ENCODE measurements at regions not wholly inside any gene's neighbourhood (a gene's known extent, or its start where the extent isn't known, plus 50 kb on each side); places are given as distances from the start of the nearest gene placed in this dataset.
"Not testable (repeated sequence)": the region's sequence is repeated elsewhere in the genome, so short reads cannot be mapped to it uniquely, and the experiment has no call there.

GRCh38 chr4:158035662-158036195 lies 137.1 kb downstream of the GASK1B start:
- DNase-seq: no peak
- no peaks in the 10 kb centered on the region for H3K36me3 ChIP-seq (replicated peaks; ENCODE audit: control insufficient read depth, insufficient read depth, low read length)
- H3K4me3 ChIP-seq (ENCODE audit: insufficient read depth, low read depth, low read length): no peak overlapping the region
- H3K27me3 ChIP-seq (ENCODE audit: control insufficient read depth, insufficient read depth, low read length): no peaks in the 10 kb centered on the region

DNA sequence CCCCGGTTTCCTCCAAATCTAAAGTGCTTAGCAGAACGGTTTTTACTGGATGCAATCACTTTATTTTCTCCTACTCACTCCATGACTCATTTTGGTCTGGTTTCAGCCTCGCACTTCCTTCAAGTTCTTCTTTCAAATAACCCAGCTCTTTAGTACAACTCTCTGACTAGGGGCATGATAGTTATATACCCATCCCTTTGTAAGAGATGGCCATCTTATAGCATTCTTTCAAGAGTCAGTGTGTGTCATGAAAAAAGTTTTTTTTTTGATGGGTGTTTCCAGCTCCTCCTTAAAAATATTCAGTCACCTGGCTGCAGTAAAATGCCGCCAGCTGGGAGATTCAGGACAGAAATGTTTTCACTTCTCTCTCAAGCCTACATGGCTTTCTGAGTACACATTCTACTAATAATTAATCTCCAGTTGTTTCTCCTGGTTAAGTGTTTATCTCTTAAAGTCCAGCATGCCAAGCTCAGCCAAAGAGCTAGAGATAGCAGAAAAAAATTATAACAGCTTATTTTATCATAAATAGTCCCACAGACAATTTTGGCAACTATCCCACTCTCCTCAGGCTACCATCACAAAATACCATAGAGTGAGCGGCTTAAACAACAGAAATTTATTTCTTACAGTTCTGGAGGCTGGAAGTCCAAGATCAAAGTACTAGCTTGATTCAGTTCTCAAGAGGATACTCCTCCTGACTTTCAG lies 139.3 kb downstream of the GASK1B start:
- H3K36me3 ChIP-seq (replicated peaks; ENCODE audit: control insufficient read depth, insufficient read depth, low read length): no peaks in the 10 kb centered on the region
- H3K27me3 ChIP-seq (ENCODE audit: control insufficient read depth, insufficient read depth, low read length): no peaks in the 10 kb centered on the region
- no peak overlapping the region for H3K4me3 ChIP-seq (ENCODE audit: insufficient read depth, low read depth, low read length)
- no peak for DNase-seq

DNA sequence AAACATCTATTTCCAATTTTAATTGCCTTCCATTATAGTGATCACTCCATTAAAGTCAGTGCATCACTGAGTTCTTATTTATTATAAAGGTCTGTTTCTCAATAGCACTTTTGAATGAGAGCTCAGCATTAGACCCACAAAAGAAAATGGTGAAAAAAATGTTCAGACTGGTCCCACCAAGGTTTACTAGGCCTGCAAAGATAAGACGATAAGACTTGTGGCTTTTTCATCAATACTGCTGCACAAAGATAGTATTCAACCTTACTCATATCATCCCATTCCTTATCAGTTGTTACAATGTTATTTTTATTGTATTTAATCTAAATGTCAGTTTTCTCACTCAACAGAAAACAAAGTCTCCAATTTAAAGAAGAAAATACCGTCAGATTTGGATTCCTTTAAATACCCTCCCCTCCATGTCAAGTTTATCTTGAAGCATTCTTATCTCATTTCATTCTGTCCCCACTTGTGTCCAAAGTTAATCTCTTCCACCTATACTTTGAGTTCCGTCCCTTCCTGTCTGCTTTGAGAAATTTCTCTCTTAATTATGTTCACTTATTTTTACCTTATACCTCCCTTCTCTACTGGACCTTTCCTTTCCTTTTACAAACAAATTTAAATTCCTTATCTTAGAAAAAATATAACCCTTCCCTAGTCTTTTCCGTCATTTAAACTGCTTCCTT lies 140.0 kb downstream of the GASK1B start:
- Histone ChIP-seq H3K36me3 (replicated peaks; ENCODE audit: control insufficient read depth, insufficient read depth, low read length) (no peaks in the 10 kb centered on the region), H3K27me3 (ENCODE audit: control insufficient read depth, insufficient read depth, low read length) (no peaks in the 10 kb centered on the region), H3K4me3 (ENCODE audit: insufficient read depth, low read depth, low read length) (no peak overlapping the region)
- no peak for DNase-seq

- H3K4me3 ChIP-seq (ENCODE audit: insufficient read depth, low read depth, low read length); H3K36me3 ChIP-seq (replicated peaks; ENCODE audit: control insufficient read depth, insufficient read depth, low read length); H3K27me3 ChIP-seq (ENCODE audit: control insufficient read depth, insufficient read depth, low read length); DNase-seq: not testable (repeated sequence)
Observed at GRCh38 chr4:158028381-158028780, 144.4 kb downstream of the GASK1B start.

DNA sequence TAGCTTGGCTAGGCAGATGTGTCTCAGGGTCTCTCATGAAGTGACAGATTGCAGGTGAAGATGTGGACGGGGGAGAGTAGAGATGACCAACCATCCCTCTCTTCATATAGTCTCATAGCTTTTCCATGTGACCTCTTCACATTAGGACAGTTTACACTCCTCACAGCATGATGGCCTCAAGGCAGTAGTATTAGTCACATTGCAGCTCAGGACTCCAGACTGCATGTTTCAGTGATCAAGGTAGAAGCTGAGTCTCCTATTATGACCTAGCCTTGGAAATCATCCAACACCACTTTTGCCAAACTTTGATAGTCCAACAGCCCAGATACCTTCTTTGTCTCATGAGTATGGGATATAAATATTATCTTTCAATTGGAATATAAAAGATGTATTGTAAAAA lies 147.7 kb downstream of the GASK1B start:
- Histone ChIP-seq H3K27me3 (ENCODE audit: control insufficient read depth, insufficient read depth, low read length) (no peaks in the 10 kb centered on the region), H3K4me3 (ENCODE audit: insufficient read depth, low read depth, low read length) (no peak overlapping the region), H3K36me3 (replicated peaks; ENCODE audit: control insufficient read depth, insufficient read depth, low read length) (no peaks in the 10 kb centered on the region)
- no peak for DNase-seq

DNA sequence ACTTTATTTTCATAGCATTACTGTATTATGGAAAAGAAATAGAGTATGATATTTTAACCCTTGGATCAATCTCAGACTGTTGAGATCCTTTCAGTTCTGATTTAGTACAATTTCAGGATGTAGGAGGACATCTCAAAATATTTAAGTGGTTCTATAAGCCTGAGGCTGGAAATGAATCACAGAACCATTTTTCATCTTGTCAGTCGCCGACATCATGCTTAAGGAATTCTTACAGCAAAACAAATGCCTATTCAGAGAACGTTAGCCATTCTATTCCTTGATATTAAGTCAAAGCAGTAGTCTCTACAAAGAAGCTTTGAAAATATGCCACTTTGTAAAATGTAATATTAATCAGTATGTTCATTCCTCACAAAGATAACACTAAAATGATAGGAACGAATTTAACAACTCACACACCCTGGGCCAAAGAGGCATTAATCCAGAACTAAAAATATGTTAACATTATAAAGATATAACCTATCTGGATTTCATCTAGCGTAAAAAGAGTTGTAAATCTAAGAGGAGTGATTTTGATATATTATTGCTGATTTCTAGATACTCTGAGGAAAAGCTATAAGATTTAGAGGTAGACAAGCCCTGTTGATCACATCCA lies 152.0 kb downstream of the GASK1B start:
- H3K36me3 ChIP-seq (replicated peaks; ENCODE audit: control insufficient read depth, insufficient read depth, low read length): no peaks in the 10 kb centered on the region
- H3K27me3 ChIP-seq (ENCODE audit: control insufficient read depth, insufficient read depth, low read length): no peaks in the 10 kb centered on the region
- no peak overlapping the region for H3K4me3 ChIP-seq (ENCODE audit: insufficient read depth, low read depth, low read length)
- DNase-seq: no peak

DNA sequence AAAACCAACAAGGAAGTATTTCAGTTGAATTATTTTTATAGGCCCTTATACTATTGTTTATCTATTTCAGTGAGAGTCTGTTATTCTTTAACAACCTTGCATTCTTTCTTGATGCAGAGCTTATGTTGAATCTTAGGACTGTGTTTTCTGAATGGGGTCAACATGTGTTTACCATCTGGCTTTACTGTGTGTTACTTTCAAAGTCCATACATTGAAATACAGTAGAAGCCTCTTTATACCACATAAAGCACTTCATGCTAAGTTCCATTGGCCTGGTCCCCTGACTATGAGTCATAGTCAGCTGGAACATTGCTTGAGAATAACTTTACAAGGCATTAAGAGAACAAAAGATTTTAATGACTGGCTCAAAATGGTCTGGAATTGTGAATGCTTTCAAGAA lies 152.6 kb downstream of the GASK1B start:
- no peak for DNase-seq
- no peak overlapping the region for H3K4me3 ChIP-seq (ENCODE audit: insufficient read depth, low read depth, low read length)
- no peaks in the 10 kb centered on the region for H3K27me3 ChIP-seq (ENCODE audit: control insufficient read depth, insufficient read depth, low read length)
- H3K36me3 ChIP-seq (replicated peaks; ENCODE audit: control insufficient read depth, insufficient read depth, low read length): no peaks in the 10 kb centered on the region

- Histone ChIP-seq H3K27me3 (ENCODE audit: control insufficient read depth, insufficient read depth, low read length) (no peaks in the 10 kb centered on the region), H3K36me3 (replicated peaks; ENCODE audit: control insufficient read depth, insufficient read depth, low read length) (no peaks in the 10 kb centered on the region), H3K4me3 (ENCODE audit: insufficient read depth, low read depth, low read length) (no peak overlapping the region)
- DNase-seq: no peak
Observed at GRCh38 chr4:158018831-158019230, 154.0 kb downstream of the GASK1B start.

- no peak for DNase-seq
Observed at GRCh38 chr4:158018221-158018830, 154.5 kb downstream of the GASK1B start.

DNA sequence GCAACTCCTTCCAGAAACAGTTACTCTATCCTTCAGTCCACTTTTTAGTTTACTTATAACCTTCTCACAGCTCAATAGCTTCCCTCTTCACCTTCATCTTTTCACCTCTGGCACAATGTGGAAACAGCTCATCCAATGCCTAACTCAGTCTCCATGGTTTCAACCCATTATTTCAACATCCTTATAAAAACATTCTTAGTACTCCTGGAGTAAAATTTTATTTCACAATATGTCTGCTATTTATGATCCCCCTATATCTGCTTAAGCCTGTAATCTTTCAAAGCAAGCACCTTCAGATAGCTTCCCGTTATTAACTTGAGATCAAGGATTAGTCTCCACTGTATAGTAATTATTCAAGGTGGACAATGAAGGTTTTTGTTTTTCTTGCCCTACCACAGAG lies 156.3 kb downstream of the GASK1B start:
- Histone ChIP-seq H3K36me3 (replicated peaks; ENCODE audit: control insufficient read depth, insufficient read depth, low read length) (no peaks in the 10 kb centered on the region), H3K27me3 (ENCODE audit: control insufficient read depth, insufficient read depth, low read length) (no peaks in the 10 kb centered on the region), H3K4me3 (ENCODE audit: insufficient read depth, low read depth, low read length) (no peak overlapping the region)
- DNase-seq: no peak

More at GRCh38 chr4:158018221-158018830, 154.5 kb downstream of the GASK1B start:
- H3K36me3 ChIP-seq (replicated peaks; ENCODE audit: control insufficient read depth, insufficient read depth, low read length): no peaks in the 10 kb centered on the region
- H3K4me3 ChIP-seq (ENCODE audit: insufficient read depth, low read depth, low read length): no peak overlapping the region
- no peaks in the 10 kb centered on the region for H3K27me3 ChIP-seq (ENCODE audit: control insufficient read depth, insufficient read depth, low read length)

GRCh38 chr4:158015241-158015640 lies 157.6 kb downstream of the GASK1B start:
- Histone ChIP-seq H3K4me3 (ENCODE audit: insufficient read depth, low read depth, low read length) (no peak overlapping the region), H3K27me3 (ENCODE audit: control insufficient read depth, insufficient read depth, low read length) (no peaks in the 10 kb centered on the region), H3K36me3 (replicated peaks; ENCODE audit: control insufficient read depth, insufficient read depth, low read length) (no peaks in the 10 kb centered on the region)
- no peak for DNase-seq

- DNase-seq: no peak
- H3K27me3 ChIP-seq (ENCODE audit: control insufficient read depth, insufficient read depth, low read length): no peaks in the 10 kb centered on the region
- no peak overlapping the region for H3K4me3 ChIP-seq (ENCODE audit: insufficient read depth, low read depth, low read length)
- no peaks in the 10 kb centered on the region for H3K36me3 ChIP-seq (replicated peaks; ENCODE audit: control insufficient read depth, insufficient read depth, low read length)
Observed at GRCh38 chr4:158013858-158014257, 159.0 kb downstream of the GASK1B start.

DNA sequence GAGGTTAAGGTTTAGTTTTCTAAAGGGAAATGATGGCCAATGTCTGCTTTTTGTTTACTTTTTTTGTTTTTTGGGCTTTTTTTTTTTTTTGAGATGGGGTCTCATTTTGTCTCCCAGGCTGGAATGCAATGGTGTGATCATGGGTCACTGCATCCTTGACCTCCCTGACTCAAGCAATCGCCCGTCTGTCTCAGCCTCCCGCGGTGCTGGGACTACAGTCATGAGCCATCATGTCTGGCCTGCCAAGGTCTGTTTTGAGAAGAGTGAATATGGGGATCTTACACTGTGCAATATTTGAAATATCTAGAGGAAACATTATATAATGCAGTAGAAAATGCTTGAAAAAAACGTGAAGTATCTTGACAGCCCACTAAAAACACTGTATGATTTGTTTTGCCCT lies 162.5 kb downstream of the GASK1B start:
- H3K27me3 ChIP-seq (ENCODE audit: control insufficient read depth, insufficient read depth, low read length): no peaks in the 10 kb centered on the region
- DNase-seq: no peak
- no peak overlapping the region for H3K4me3 ChIP-seq (ENCODE audit: insufficient read depth, low read depth, low read length)
- H3K36me3 ChIP-seq (replicated peaks; ENCODE audit: control insufficient read depth, insufficient read depth, low read length): no peaks in the 10 kb centered on the region

DNA sequence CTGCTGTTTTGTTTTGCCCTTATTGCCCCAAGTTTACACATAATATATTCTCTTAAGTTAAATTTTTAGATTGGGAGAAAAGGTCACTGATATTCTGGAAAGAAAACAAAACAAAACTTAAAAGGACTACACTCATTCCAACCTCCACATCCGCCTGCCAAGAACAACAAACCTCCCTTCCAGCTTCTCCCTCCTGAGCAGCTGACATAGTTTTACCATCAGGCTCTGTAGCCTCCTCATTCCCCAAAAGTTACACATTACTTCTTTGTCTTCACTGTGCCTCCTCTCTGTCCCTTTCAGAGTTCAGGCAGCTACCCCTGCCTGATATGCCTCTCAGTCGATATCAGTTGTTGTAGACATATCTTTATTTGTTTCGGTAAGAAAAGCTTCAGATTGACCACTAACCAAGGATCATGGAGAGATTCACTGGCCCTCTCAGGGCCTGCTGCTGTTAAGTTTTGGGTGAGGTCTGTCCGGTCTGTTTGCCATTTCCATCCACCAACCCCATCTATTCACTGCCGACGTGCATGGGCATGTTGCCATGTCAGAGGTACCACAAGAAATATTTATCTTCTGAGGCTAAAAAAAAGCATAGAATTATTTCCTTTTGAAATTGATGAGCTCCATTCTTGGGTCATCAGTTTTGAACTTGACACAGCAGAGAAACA lies 164.1 kb downstream of the GASK1B start:
- H3K4me3 ChIP-seq (ENCODE audit: insufficient read depth, low read depth, low read length): no peak overlapping the region
- no peak for DNase-seq
- no peaks in the 10 kb centered on the region for H3K27me3 ChIP-seq (ENCODE audit: control insufficient read depth, insufficient read depth, low read length)
- H3K36me3 ChIP-seq (replicated peaks; ENCODE audit: control insufficient read depth, insufficient read depth, low read length): no peaks in the 10 kb centered on the region

Data from H7 (cell line).